Ureter (tissue), 1 donor: ENCODE measurements at regions not wholly inside any gene's neighbourhood (a gene's known extent, or its start where the extent isn't known, plus 50 kb on each side); places are given as distances from the start of the nearest gene placed in this dataset.

Experiments
- DNase-seq: peaks from one replicate; pipeline ENCODE4 v3.0.0-alpha.2; 2020; ENCODE audit warnings: low spot score
- donor health status: DM: yes; HTN: yes; CAD: no.

DNA sequence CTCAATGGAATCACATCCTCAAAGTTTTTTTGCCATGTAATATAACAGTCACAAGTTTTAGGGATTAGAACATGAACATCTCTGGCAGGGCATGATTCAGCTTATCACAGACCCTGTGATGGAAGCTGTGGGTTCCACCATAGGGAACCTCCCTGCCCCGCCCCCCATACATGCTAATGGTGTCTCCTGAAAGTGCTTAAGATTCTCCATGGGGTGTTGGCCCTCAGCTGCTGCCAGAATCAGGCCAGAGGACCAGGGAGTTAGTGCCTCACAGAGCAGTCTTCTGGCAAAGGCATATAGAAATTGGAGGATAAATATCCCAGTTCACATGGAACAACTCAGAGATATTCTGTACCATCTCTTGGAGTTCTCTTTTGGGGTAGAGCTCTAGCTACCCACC lies 119.4 kb downstream of the RAB11FIP2 start:
- DNase-seq = no peak

DNA sequence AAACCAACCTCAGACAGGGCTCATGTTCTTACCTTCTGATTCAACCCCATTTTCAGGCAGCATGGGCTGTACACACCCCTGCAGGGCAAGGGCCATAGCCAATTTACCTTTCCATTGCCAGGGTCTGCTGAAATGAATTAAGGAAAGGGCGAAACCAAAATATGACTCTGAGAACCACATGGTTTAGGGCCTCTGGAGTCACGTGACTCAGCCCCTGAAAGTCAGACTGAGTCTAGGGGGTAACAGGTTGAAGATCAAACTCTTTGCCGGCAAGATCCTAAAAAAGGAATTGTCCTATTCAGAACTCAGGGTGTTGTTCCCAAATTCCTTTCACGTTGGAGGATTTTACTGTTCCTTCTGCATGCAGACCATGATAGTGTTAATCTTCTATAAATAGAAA lies 118.9 kb downstream of the RAB11FIP2 start:
- DNase-seq = no peak

DNA sequence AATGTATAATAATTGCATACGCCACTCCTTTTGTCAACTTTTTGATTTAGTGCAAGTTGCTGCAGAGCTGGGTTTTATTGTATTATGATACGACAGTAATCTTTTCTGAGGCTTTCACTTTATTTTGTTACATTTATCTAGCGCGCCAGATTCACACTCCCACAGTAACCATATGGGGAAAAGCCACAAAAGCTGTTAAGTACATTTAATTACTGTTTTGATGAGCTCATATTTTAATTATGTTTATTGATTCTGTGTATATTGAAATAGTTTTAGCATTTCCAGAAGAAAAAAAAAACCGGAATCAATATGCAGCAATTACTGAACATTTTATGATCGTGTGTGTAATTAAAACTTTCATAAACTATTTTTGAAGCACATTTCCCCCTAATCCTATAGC lies 118.5 kb downstream of the RAB11FIP2 start:
- DNase-seq = no peak

DNA sequence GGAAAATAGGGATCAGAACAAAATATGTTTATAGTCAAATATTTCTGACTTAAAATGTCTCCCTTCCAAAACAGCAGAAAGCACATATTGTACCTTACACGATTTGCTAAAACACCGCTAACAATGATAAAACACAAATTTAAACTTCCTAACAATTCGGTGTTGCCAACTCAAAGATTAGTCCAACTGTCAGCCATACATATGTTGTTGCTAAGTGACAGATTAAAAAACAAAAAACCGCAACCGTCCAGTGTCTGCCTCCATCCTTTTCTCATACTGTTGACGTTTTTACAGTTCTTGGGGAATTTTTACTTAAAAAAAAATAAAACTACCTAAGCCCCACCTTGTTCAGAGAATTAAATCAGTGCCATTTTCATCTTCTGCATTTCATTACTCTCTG lies 118.0 kb downstream of the RAB11FIP2 start:
- DNase-seq = no peak

DNA sequence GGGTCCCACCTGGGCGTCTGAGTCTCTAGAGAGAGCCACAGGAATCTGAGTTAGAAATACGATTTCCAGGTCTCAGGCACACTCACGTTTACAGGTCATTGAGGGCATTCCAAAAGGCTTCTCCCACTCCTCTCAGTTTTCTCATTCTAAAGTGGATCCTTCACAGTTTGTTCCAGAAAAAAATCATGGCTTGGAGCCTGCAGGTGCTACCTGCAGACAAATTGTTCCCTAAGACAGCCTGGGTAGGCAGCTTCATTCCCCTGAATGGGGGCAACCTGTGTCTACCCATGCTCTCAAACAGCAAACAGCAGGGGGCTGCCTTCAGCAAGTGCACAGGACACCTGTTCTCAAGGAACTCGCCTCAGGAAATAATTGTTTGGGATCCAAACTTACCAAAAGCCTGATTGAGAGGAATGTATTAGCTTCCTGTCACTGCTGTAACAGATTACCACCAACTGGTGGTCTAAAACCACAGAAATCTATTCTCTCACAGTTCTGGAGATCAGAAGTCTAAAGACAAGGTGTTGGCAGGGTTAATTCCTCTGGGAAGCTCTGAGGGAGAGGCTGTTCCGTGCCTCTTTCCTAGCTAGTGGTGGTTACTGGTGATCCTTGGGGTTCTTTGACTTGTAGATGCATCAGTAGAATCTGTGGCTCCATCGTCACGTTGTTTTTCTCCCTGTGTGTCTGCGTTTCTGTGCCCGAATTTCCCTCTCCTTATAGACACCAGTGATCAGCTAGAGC lies 117.2 kb downstream of the RAB11FIP2 start:
- DNase-seq = no peak

DNA sequence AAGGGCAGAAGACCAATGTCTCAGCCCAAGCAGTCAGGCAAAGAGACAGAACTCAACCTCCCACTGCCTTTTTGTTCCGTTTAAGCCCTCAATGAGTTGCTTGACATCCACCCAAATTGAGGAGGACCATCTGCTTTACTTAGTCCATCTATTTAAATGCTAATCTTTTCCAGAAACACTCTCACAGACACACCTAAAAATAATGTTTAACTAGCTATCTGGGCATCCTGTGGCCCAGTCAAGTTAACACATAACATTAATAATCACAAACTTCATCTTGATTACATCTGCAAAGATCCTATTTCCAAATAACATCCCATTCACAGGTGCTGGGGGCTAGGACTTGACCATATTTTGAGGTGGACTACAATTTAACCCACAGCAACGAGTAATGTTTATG lies 115.7 kb downstream of the RAB11FIP2 start:
- no peak for DNase-seq

DNA sequence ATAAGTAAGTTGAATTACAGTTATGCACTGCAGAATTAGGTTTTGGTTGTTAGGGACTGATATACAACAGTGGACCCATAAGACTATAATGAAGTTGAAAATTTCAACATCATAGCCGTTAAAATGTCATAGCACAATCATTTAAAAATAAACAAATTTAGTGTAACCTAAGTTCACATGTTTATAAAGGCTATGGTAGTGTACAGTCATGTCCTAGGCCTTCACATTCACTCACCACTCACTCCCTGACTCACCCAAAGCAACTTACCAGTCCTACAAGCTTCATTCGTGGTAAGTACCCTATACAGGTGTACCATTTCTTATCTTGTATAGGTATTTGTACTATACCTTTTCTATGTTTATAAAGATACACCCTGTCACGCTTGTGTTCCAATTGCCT lies 113.7 kb downstream of the RAB11FIP2 start:
- no peak for DNase-seq

DNA sequence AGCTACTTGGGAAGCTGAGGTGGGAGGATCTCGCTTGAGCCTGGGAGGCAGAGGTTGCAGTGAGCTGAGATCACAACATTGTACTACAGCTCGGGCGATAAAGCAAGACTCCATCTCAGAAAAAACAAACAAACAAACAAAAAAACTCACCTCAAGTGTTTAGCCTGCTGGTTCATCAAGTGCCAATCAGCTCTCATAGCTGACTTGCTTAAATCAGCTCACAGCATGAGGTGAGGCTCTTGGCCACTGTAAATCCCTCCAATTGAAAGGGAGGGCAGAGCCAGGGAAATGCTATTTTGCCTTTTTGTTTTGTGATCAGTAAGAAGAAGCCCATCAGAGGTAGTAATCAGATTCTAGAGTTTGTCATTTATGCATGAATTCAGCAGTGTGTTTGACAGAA lies 112.3 kb downstream of the RAB11FIP2 start:
- no peak for DNase-seq

DNA sequence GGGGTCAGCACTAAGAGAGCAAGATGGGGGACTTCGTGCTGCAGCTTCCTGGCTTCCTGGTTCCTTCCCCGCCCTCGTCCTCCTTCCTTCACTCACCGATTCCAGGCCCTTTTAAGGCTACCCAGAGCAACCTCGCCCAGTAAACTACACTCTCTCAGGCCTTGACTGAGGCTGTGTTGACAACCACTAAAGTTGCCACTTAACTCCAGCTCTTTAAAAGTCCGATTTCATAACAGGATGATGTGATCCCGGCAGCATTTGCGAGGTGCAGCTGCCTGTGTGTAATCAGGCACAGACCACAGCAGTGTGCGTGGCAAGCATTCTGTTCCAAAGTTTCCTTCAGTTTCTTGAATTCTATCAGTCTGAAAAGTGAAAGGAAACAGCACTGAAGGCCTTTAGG lies 110.6 kb downstream of the RAB11FIP2 start:
- no peak for DNase-seq

DNA sequence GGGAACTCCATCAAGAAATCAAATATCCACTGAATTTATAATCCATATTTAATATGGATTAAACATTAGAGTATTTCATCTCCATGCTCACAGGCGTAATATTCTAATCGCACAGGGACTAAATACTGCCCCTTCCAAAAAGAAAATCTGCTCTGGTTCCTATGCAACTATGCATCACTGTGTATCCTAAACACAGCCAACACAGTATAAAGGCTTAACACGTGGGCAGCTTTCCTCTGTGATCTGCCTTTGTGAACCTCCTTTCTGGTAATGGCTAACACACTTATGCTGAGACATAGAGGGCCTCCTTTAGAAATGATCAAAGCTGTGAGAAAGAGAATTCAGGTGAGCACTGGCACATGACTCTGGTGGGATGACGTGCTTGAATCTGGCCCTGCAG lies 110.2 kb downstream of the RAB11FIP2 start:
- no peak for DNase-seq

DNA sequence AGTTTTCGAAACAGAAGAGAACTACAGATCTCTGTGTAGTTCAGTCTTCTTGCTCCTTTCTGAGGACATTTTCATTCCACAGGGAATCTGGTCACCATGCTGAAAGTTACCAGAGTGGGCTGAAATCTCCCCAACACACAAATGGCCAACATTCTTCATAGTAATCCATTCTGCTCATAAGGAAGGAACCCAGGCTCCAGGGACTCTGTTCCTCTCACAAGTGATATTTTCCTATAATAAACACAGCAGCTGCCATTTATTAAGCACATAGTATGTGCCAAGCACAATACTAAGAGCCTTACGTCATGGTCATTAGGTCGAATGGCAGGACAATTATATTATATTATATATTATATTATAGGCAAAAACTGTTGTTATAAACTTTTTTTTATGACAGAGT lies 109.8 kb downstream of the RAB11FIP2 start:
- no peak for DNase-seq

DNA sequence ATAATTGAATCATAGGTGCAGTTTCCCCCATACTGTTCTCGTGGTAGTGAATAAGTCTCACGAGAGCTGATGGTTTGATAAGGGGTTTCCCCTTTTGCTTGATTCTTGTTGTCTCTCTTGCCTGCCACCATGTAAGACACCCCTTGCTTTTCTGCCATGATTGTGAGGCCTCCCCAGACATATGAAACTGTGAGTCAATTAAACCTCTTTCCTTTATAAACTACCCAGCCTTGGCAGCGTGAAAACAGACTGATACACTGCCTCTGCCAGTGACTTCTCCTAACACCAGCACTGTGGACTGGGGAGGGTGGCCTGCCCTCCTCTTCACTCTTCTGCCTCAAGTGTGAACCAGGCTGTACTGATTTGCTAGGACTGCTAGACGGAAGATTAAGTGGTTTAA lies 108.6 kb downstream of the RAB11FIP2 start:
- no peak for DNase-seq

DNA sequence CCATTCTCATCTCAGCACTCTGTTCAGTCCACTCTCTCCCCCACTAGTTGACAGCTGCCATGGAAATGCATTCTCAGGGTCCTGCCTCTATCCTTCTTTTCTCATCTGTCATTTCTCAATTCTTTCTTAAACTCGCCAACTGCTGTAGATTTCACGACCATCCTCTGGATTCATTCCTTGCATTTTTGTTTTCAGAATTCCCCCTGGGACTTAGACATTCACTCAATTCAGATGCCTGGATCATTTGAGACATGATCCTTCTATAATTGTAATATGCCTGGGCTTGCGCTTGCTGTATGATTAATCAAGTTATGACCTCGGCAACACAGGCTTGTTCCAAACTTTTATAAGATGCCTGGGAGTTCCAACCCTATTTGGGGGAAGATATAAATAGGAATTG lies 104.5 kb downstream of the RAB11FIP2 start:
- DNase-seq = no peak

DNA sequence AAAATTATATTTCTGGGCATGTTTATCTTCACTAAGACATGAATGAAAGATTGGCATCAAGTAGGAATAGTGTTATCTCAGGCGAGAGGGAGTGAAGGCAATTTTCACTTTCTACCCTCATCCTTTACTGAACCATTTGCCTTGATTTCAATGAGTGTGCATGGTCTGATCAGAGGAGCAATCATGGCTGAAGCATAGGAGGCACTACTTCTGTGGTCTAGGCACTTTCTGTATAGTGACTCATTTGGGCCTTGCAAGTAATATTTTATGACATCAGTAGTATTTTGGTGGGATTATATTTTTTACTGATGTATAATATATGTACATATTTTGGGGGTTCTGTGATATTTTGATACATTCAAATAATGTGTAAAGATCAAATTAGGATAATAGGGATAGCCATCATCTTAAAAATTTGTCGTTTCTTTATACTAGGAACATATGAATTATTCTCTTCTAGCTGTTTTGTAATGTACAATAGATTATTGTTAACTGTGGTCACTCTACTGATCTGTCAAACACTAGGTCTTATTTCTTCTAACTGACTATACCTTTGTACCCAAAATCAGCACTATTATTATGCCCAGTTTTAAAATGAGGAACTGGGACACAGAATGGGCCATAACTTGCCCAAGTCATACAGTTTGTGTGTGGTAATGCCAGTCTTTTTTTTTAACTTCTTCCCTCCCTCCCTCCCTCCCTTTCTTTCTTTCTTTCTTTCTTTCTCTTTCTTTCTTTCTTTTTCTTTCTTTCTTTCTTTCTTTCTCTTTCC lies 101.9 kb downstream of the RAB11FIP2 start:
- DNase-seq = no peak

DNA sequence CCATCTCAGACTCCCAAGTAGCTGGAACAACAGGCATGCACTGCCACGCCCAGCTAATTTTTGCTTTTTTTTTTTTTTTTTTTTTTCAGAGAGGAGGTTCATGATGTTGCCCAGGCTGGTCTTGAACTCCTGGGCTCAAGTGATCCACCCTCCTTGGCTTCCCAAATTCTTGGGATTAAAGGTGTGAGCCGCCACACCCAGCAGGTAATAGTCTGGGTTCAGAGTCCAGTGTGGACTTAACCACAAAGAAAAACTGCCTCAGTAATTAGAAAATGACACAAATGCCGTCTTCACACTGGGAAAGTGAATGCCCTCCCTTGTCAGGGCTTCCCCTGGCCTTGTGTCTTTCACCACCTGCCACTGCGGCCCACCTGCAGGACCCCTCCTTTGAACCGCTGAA lies 101.1 kb downstream of the RAB11FIP2 start:
- no peak for DNase-seq

DNA sequence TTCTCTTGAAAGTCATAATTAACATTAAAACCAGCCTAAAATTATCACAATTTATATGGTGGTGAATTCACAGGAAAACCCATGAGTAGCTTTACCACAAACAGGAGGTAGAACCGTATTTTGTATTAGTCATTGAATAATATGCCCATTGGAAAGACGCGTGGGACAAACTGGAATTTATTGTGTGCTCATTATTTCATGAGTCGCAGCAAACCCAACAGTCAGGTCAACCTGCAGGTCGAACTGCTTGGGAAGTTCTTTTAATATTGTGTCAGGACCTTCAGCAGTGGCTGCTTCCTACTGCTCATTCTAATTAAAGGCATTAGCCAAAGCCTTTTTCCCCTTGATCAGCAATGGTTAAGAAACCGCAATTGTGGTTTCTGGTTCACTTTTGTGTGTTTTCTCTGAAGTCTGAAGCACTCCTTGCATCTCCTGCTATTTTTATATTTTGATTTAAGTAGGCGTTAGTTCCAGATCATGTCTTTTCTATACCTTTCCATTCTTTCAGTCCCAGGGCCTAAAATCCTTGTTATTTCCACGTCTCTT lies 100.1 kb downstream of the RAB11FIP2 start:
- DNase-seq = no peak

DNA sequence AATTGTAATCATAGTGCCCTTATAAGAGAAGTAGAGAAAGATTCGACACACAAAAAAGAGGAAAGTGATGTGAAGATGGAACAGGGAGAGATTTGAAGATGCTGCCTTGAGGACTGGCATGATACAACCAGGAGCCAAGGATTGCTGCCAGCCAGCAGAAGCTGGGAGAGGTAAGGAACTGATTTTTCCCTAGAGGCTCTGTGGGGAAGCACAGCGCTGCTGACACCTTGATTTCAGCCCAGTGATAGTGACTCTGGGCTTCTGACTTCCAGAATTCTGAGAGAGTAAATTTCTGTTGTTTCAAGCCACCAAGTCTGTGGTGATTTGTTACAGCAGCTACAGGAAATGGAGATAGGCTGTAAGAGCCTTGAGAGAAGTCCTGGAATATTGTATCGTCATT lies 98.2 kb downstream of the RAB11FIP2 start:
- no peak for DNase-seq

DNA sequence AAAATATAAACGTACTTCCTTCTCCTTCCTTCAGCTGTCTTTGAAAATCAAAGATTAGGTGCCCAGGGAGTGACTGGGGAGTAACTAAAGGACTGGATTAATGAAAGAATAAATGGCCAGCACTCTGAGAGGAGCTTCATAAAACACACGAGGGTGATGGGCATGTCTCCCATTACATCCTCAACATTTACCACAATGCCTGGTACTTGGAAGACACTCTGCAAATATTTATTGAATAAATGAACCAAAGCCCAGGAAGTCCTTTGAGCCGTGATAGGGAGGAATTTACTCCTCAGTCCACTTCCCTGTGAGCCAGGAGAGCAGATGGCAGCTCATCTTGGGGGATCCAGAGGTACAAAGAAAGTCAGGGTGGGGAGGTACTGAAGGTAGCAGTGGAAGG lies 96.3 kb downstream of the RAB11FIP2 start:
- no peak for DNase-seq
